ENCODE measurements at regions not wholly inside any gene's neighbourhood (a gene's known extent, or its start where the extent isn't known, plus 50 kb on each side); places are given as distances from the start of the nearest gene placed in this dataset.

DNA sequence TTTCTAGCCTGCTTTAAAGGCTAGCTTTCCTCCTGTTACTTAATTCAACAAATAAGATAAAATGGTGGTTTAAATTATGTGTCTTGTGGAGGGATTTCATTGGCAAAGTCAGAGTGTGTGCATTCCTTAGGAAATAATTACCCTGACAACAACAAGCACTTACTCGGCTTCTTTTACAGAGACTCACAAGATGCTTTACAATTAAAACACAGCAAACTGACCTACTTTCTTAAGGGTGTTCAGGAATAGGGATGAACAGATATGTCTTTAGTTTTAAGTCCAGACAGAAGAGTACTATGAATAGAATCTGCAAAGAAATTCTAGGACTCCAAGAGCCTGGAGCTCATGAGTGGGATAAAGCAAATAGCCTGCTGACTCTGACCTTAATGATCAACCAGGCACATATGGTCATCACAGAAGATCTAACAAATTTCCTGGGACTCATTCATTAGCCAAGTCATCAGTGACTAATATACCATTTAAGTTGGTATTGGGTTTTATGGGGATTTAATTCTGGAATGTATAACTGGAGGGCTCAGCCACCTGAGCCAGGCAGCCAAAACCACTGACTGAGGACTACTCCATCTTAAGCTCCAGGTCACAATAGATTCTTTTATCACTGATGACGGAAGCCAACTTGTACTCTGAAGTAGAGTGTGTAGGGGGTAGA is 161.8 kb upstream of the RIMS1 start:
- TF ChIP-seq TAF1 (IDR thresholded peaks at IDR 0.05; ENCODE audit: low read depth) (no peak), CEBPB (IDR thresholded peaks at IDR 0.05) (no peak), RAD21 (IDR thresholded peaks at IDR 0.05; ENCODE audit: low read depth) (no peak), USF1 (IDR thresholded peaks at IDR 0.05) (no peak)

Measured in Ishikawa (cell line).